BLaER1 (cell line): ENCODE measurements at regions not wholly inside any gene's neighbourhood (a gene's known extent, or its start where the extent isn't known, plus 50 kb on each side); places are given as distances from the start of the nearest gene placed in this dataset.
"Not testable (repeated sequence)": the region's sequence is repeated elsewhere in the genome, so short reads cannot be mapped to it uniquely, and the experiment has no call there.

Experiments used
- H3K27ac ChIP-seq: shearing (Covaris generic); formaldehyde crosslinking; 2 replicates; pipeline ENCODE4 v1.8.1; 2022
- H3K27me3 ChIP-seq: shearing (Covaris generic); formaldehyde crosslinking; 2 replicates; pipeline ENCODE4 v1.8.1; 2022
- H3K36me3 ChIP-seq: shearing (Covaris generic); formaldehyde crosslinking; 2 replicates; pipeline ENCODE4 v1.8.1; 2022
- H3K4me1 ChIP-seq: shearing (Covaris generic); formaldehyde crosslinking; 2 replicates; pipeline ENCODE4 v1.8.1; 2022
- H3K4me2 ChIP-seq: shearing (Covaris generic); formaldehyde crosslinking; 2 replicates; pipeline ENCODE4 v1.8.1; 2022
- H3K4me3 ChIP-seq: shearing (Covaris generic); formaldehyde crosslinking; 2 replicates; pipeline ENCODE4 v1.8.1; 2022
- H3K9ac ChIP-seq: shearing (Covaris generic); formaldehyde crosslinking; 2 replicates; pipeline ENCODE4 v1.8.1; 2022
- H3K9me3 ChIP-seq: shearing (Covaris generic); formaldehyde crosslinking; 2 replicates; pipeline ENCODE4 v1.8.1; 2022
- H4K20me1 ChIP-seq: shearing (Covaris generic); formaldehyde crosslinking; 2 replicates; pipeline ENCODE4 v1.8.1; 2022
- Cebpa-rat ChIP-seq: shearing (Covaris generic); IDR thresholded peaks from 2 replicates; pipeline ENCODE4 v1.8.1; 2022

DNA sequence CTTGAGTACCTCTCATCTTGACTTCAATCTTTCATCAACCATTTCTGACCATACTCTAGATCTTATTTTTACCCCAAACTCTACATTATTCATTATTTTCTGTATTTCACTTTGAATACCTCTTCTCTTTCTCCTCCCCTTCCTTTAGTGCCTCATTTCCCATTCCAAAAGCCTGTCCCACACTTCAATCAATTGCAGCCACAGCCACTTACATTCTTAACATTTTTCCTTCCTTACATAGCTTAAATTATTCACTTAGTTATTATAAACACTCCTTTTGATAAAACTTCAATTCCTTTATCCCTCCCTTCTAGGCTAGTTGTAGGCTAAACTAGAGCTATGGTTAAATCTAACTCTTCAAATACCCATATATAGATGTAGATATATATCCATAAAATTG lies 344.0 kb downstream of the PRR16 start:
- no peaks in the 10 kb centered on the region for H3K27me3 ChIP-seq
- no peak for TF ChIP-seq Cebpa-rat
- no peaks in the 10 kb centered on the region for H3K36me3 ChIP-seq
- H3K27ac ChIP-seq, result no peak overlapping the region
- no peaks in the 10 kb centered on the region for H3K4me1 ChIP-seq
- peaks cover 2% of the 10 kb centered on the region; the same call in 1 of the 2 replicates for H3K9me3 ChIP-seq
- no peak overlapping the region for H3K4me3 ChIP-seq
- no peaks in the 10 kb centered on the region for H4K20me1 ChIP-seq
- H3K9ac ChIP-seq, result no peak overlapping the region
- no peak overlapping the region for H3K4me2 ChIP-seq

DNA sequence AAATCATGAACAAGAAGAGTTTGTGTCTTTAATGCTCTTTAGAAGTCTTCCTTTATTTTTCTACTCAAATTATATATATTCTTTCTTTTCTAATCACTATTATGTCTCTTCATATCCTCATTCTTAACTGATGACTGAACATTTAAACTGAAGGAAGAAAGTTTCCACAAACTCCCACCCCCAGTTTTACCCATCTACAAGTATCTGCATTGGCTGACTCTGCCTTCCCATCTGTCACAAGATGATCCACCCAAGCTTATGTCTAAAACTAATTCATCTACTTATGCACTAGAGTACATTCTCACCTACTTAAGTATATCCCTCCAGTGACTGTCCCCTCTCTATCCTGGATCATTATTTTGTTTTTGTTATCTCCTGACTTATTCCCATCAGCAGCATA lies 344.5 kb downstream of the PRR16 start:
- H3K4me1 ChIP-seq, result no peaks in the 10 kb centered on the region
- H3K36me3 ChIP-seq, result no peaks in the 10 kb centered on the region
- no peak for TF ChIP-seq Cebpa-rat
- H3K9me3 ChIP-seq, result peaks cover 2% of the 10 kb centered on the region; the same call in 1 of the 2 replicates
- H3K4me2 ChIP-seq, result no peak overlapping the region
- no peak overlapping the region for H3K4me3 ChIP-seq
- H4K20me1 ChIP-seq, result no peaks in the 10 kb centered on the region
- no peak overlapping the region for H3K27ac ChIP-seq
- H3K27me3 ChIP-seq, result no peaks in the 10 kb centered on the region
- H3K9ac ChIP-seq, result no peak overlapping the region

DNA sequence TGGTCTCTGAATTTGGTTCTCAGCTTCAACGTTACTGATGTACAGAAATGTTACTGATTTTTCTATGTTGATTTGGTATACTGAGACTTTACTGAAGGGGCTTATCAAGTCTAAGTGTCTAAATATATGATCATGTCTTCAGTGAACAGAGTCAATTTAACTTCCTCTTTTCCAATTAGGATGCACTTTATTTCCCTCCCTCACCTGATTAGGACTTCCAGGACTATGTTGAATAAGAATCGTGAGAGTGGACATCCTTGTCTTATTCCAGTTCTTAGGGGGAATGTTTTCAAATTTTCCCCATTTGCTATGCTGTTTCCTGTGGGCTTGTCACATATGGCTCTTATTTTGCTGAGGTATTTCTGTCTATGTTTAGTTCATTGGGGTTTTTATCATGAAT lies 349.5 kb downstream of the PRR16 start:
- Histone ChIP-seq H3K4me3 (no peak overlapping the region), H4K20me1 (no peaks in the 10 kb centered on the region), H3K27me3 (no peaks in the 10 kb centered on the region), H3K9me3 (peaks cover 10% of the 10 kb centered on the region), H3K27ac (no peak overlapping the region), H3K4me1 (no peaks in the 10 kb centered on the region), H3K4me2 (no peak overlapping the region), H3K9ac (no peak overlapping the region), H3K36me3 (no peaks in the 10 kb centered on the region)
- no peak for TF ChIP-seq Cebpa-rat

DNA sequence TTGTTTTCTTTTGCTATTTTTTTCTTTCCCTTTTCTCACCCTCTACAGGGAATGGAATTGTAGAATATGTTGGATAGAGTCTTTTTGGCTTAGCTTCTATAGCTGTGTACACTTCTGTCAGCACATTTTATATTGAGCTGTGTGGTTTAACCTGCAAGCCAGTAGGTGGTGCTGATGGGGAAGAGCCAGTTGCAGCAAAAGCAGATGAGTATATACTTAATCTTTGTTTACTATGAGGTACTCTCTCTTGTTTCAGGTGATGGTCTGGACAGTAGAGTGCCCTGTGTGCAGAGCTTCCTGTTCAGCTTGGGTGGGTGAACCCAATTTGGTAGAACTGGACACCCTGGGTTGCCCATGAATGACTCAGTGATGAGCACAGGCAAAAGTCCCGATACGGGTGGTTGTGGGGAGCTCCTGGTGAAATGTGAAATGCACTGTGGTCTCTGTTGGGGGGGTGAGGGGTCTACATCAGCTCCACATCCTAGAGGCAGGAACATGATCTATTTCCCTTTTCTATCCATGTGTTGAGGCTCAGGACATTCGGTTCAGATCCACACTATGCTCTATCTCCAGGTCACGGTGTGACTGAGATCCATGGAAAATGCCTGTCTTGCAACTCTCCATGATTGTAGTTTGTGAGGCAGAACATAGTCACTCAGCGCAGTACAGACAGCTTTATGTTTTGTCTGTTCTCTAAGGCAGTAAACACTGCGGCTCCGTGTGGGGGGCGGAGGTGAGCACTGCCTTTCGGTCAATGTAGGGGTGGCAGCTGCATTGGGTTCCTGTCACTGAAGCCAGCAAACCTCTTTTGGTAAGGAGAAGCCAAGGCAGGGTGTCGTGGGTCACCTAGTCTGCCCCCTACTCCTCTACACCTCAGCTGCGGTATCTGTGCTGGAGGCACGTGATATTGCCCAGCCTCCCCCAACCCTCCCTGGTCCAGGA lies 353.2 kb downstream of the PRR16 start:
- no peak overlapping the region for H3K27ac ChIP-seq
- no peaks in the 10 kb centered on the region for H3K36me3 ChIP-seq
- H3K4me1 ChIP-seq, result no peaks in the 10 kb centered on the region
- H3K4me2 ChIP-seq, result no peak overlapping the region
- TF ChIP-seq Cebpa-rat, result no peak
- H3K27me3 ChIP-seq, result no peaks in the 10 kb centered on the region
- no peaks in the 10 kb centered on the region for H4K20me1 ChIP-seq
- peaks cover 14% of the 10 kb centered on the region for H3K9me3 ChIP-seq
- H3K9ac ChIP-seq, result no peak overlapping the region
- no peak overlapping the region for H3K4me3 ChIP-seq

DNA sequence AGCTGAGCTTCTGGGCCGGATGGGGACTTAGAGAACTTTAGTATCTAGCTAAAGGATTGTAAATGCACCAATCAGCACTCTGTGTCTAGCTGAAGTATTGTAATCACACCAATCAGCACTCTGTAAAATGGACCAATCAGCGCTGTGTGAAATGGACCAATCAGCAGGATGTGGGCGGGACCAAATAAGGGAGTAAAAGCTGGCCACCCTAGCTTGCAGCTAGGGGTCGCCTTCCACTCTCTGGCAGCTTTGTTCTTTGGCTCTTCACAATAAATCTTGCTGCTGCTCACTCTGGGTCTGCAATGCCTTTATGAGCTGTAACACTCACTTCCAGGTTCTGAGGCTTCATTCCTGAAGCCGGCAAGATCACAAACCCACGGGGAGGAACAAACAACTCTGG lies 354.0 kb downstream of the PRR16 start:
- no peak for TF ChIP-seq Cebpa-rat
- no peak overlapping the region for H3K9ac ChIP-seq

DNA sequence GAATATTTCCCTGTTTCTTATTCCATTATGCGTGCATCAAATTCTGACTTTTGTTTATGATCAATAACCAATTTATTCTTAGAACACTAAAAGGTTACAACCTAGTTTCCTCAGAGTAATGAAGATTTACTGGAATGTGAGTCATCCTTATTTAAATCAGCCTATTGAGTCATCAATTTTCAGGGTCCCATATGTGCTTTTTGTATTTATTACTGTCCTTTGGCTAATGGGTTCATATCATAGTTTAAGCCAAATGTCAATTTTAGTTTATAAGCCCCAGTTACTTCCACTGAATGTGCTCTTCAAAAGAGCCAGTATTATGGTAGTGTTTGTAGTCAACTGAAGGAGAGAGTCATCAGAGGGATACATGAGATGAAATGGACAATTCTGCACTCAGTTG lies 359.2 kb downstream of the PRR16 start:
- no peak overlapping the region for H3K4me3 ChIP-seq
- H3K9me3 ChIP-seq, result peaks cover 5% of the 10 kb centered on the region; the same call in 1 of the 2 replicates
- no peaks in the 10 kb centered on the region for H3K27me3 ChIP-seq
- no peaks in the 10 kb centered on the region for H4K20me1 ChIP-seq
- no peaks in the 10 kb centered on the region for H3K36me3 ChIP-seq
- no peak overlapping the region for H3K27ac ChIP-seq
- no peak overlapping the region for H3K9ac ChIP-seq
- no peak for TF ChIP-seq Cebpa-rat
- no peaks in the 10 kb centered on the region for H3K4me1 ChIP-seq
- no peak overlapping the region for H3K4me2 ChIP-seq

More for the DNA sequence above, 354.0 kb downstream of the PRR16 start:
- no peaks in the 10 kb centered on the region for H3K36me3 ChIP-seq
- H4K20me1 ChIP-seq, result no peaks in the 10 kb centered on the region
- no peaks in the 10 kb centered on the region for H3K27me3 ChIP-seq
- H3K4me1 ChIP-seq, result no peaks in the 10 kb centered on the region
- peaks cover 12% of the 10 kb centered on the region; the same call in 1 of the 2 replicates for H3K9me3 ChIP-seq
- H3K4me3 ChIP-seq, result no peak overlapping the region
- no peak overlapping the region for H3K4me2 ChIP-seq
- H3K27ac ChIP-seq, result no peak overlapping the region

DNA sequence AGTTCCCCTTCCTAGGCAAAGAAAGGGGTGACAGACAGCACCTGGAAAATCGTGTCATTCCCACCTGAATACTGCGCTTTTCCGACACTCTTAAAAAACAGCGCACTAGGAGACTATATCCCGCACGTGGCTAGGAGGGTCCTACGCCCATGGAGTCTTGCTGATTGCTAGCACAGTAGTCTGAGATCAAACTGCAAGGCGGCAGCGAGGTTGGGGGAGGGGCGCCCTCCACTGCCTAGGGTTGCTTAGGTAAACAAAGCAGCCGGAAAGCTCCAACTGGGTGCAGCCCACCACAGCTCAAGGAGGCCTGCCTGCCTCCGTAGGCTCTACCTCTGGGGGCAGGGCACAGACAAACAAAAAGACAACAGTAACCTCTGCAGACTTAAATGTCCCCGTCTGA lies 367.5 kb downstream of the PRR16 start:
- not testable (repeated sequence) for H3K9ac ChIP-seq, H3K4me2 ChIP-seq

DNA sequence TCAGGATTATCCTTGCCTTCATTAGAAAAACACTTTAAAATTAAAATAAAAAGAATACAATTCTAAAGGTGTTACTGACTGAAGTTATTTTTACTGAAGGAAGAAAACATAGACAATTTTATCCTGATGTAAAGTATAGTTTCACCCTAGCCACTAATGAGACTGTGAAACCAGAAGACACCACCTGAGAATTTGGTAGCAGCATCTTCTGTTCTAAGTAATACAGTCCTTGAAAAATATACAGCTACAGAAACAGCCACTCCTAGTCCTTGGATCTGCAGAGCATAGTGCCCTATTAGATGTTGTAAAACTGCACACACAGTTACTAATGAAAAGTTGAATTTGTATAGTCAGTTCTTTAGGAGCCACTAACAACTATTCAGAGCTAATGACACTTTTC lies 377.7 kb downstream of the PRR16 start:
- Histone ChIP-seq H3K27ac (no peak overlapping the region), H3K4me1 (no peaks in the 10 kb centered on the region), H3K9me3 (no peaks in the 10 kb centered on the region), H3K27me3 (no peaks in the 10 kb centered on the region), H3K9ac (no peak overlapping the region), H3K36me3 (no peaks in the 10 kb centered on the region), H4K20me1 (no peaks in the 10 kb centered on the region), H3K4me2 (no peak overlapping the region), H3K4me3 (no peak overlapping the region)
- TF ChIP-seq Cebpa-rat, result no peak

More for the DNA sequence above, 367.5 kb downstream of the PRR16 start:
- not testable (repeated sequence) for H3K27me3 ChIP-seq, H4K20me1 ChIP-seq, H3K4me1 ChIP-seq, H3K36me3 ChIP-seq, H3K9me3 ChIP-seq, H3K4me3 ChIP-seq, H3K27ac ChIP-seq

DNA sequence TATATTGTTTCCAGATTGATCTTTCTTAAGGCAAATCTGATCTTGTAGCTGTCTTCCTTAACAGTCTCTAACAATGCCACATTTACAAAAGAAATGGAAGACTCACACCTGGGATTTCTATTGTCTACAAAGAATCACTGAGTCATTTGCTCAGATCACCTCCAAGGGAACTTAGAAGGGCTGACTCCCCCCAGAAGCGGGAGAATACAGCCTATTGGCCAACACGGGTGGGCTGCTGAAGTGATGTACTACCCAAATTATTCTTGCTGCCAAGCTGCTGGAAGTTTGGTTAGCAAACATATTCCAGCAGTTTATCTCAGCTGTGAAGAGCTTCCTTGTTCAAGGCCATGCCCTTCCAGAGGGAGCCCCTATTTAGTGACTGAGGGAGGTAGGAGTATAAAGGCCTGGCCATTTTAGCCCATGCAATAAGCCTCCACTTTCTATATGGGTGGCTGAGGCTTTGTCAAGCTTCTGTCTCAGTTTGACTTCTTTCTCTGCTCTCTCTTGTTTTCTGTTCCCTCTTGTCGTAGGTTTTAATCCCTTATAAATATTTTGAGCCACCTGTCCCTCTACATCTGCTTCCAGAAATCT lies 379.4 kb downstream of the PRR16 start:
- H3K27ac ChIP-seq, result no peak overlapping the region
- no peak overlapping the region for H3K4me3 ChIP-seq
- no peaks in the 10 kb centered on the region for H3K36me3 ChIP-seq
- no peaks in the 10 kb centered on the region for H3K27me3 ChIP-seq
- H4K20me1 ChIP-seq, result no peaks in the 10 kb centered on the region
- H3K4me1 ChIP-seq, result no peaks in the 10 kb centered on the region
- no peak overlapping the region for H3K4me2 ChIP-seq
- no peaks in the 10 kb centered on the region for H3K9me3 ChIP-seq
- no peak overlapping the region for H3K9ac ChIP-seq
- TF ChIP-seq Cebpa-rat, result no peak

DNA sequence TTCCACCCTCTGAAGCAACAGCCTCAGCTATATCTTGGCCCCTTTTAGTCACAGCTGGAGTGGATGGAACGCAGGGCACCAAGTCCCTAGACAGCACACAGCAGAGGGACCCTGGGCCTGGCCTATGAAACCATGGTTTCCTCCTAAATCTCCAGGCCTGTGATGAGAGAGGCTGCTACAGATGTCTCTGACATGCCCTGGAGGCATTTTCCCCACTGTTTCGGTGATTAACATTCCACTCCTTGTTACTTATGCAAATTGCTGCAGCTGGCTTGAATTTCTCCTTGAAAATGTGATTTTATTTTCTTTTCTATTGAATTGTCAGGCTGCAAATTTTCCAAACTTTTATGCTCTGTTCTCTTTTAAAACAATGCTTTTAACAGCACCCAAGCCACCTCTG lies 384.8 kb downstream of the PRR16 start:
- Histone ChIP-seq H3K27me3 (no peaks in the 10 kb centered on the region), H3K9ac (no peak overlapping the region), H3K9me3 (no peaks in the 10 kb centered on the region), H3K36me3 (no peaks in the 10 kb centered on the region), H3K4me3 (no peak overlapping the region), H3K4me2 (no peak overlapping the region), H4K20me1 (no peaks in the 10 kb centered on the region), H3K4me1 (no peaks in the 10 kb centered on the region), H3K27ac (no peak overlapping the region)
- TF ChIP-seq Cebpa-rat, result no peak
